Glutamatergic neuron (in vitro differentiated cells): ENCODE measurements at regions not wholly inside any gene's neighbourhood (a gene's known extent, or its start where the extent isn't known, plus 50 kb on each side); places are given as distances from the start of the nearest gene placed in this dataset.

ENCODE experiments used
- DNase-seq: peaks from one replicate; pipeline ENCODE4 v3.0.0; 2022
- H3K27ac Mint-ChIP-seq: one replicate; pipeline ENCODE4 v1.8.0; 2020; ENCODE audit warnings: mild to moderate bottlenecking, mixed read lengths, inconsistent platforms; ENCODE audit not compliant: unreplicated experiment
- H3K27me3 Mint-ChIP-seq: one replicate; pipeline ENCODE4 v1.8.0; 2020; ENCODE audit warnings: mild to moderate bottlenecking, moderate library complexity, mixed read lengths, inconsistent platforms; ENCODE audit not compliant: unreplicated experiment
- H3K36me3 Mint-ChIP-seq: one replicate; pipeline ENCODE4 v1.8.0; 2020; ENCODE audit warnings: mild to moderate bottlenecking, mixed read lengths, inconsistent platforms; ENCODE audit not compliant: unreplicated experiment
- H3K4me1 Mint-ChIP-seq: one replicate; pipeline ENCODE4 v1.8.0; 2020; ENCODE audit warnings: mild to moderate bottlenecking, low read depth, mixed read lengths, inconsistent platforms; ENCODE audit not compliant: unreplicated experiment
- H3K4me3 Mint-ChIP-seq: one replicate; pipeline ENCODE4 v1.8.0; 2020; ENCODE audit warnings: mild to moderate bottlenecking, mixed read lengths, inconsistent platforms; ENCODE audit not compliant: unreplicated experiment
- H3K9me3 Mint-ChIP-seq: one replicate; pipeline ENCODE4 v1.8.0; 2020; ENCODE audit warnings: mild to moderate bottlenecking, moderate library complexity, mixed read lengths, inconsistent platforms; ENCODE audit not compliant: unreplicated experiment
- TF ChIP-seq, protein P1 (sequence below): fragments of 200-600 bp; sonication (generic); IDR thresholded peaks from one replicate; pipeline ENCODE4 v1.5.0; 2021; ENCODE audit not compliant: partially characterized antibody, unreplicated experiment

DNA sequence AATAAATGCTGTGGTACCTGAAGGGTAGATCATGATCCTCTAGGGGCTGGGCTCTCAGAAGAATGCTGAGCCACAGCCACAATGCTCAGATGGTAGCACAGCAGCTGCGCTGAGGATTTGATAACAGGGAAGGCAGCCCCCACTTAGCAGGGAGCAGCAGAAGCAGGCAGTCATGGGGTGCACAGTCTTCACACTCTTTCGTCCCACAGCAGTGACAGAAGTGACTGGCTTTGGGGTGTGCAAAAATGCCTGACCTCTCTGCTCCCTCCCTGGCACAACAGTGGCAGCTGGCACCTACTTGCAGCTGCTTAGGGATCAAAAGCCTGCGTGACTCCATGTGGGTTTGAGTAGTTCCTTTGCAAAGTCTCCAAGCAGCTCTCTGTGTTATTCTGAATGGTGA lies 1349.8 kb upstream of the RAG2 start:
- H3K9me3 Mint-ChIP-seq = no peaks in the 10 kb centered on the region
- no peaks in the 10 kb centered on the region for H3K27me3 Mint-ChIP-seq
- no peak overlapping the region for H3K27ac Mint-ChIP-seq
- DNase-seq = no peak
- H3K36me3 Mint-ChIP-seq = peaks cover 5% of the 10 kb centered on the region
- TF ChIP-seq, protein P1, sequence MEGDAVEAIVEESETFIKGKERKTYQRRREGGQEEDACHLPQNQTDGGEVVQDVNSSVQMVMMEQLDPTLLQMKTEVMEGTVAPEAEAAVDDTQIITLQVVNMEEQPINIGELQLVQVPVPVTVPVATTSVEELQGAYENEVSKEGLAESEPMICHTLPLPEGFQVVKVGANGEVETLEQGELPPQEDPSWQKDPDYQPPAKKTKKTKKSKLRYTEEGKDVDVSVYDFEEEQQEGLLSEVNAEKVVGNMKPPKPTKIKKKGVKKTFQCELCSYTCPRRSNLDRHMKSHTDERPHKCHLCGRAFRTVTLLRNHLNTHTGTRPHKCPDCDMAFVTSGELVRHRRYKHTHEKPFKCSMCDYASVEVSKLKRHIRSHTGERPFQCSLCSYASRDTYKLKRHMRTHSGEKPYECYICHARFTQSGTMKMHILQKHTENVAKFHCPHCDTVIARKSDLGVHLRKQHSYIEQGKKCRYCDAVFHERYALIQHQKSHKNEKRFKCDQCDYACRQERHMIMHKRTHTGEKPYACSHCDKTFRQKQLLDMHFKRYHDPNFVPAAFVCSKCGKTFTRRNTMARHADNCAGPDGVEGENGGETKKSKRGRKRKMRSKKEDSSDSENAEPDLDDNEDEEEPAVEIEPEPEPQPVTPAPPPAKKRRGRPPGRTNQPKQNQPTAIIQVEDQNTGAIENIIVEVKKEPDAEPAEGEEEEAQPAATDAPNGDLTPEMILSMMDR = no peak
- no peak overlapping the region for H3K4me3 Mint-ChIP-seq
- no peaks in the 10 kb centered on the region for H3K4me1 Mint-ChIP-seq

DNA sequence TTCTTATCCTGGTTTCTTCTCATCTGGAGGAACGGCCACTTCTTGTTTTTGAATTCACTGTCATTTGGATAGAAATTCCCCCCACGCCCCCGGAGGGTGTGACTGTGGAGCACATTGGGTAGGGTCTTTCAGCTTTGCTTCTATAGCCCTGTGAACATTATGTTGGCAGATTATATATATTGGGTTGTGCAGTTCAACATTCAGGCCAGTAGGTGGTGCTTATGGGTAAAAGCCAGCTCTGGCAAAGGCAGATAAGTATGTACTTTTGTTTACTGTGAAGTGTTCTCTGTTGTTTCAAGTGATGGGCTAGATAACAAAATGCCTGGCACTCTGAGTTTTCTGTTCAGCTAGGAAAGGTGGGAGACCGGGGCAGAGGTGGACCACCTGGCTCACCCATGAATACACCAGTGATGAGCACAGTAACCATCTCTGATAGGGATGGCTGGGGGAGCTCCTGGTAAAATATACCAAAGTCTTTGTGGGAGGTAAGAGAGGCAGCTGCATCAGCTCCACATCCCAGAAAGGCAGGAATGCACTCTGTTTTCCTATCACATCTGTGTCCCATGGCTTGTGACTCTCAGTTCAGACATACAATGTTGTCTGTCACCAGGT lies 1348.2 kb upstream of the RAG2 start:
- Mint-ChIP-seq H3K9me3 (no peaks in the 10 kb centered on the region), H3K36me3 (peaks cover 5% of the 10 kb centered on the region), H3K27ac (no peak overlapping the region), H3K4me1 (no peaks in the 10 kb centered on the region), H3K4me3 (no peak overlapping the region), H3K27me3 (no peaks in the 10 kb centered on the region)
- no peak for DNase-seq
- TF ChIP-seq, protein P1 = peak; percentile 68

DNA sequence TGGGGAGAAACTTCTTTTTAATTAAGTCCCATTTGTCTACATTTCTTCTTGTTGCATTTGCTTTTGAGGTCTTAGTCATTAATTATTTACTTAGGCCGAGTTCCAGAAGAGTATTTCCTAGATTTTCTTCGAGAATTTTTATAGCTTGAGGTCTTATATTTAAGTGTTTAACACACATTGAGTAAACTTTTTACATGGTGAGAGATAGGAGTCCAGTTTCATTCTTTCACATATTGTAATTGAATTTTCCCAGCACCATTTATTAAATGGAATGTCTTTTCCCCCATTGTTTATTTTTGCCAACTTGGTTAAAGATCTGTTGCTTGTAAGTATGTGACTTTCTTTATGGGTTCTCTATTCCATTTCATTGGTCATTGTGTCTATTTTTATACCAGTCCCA lies 1344.0 kb upstream of the RAG2 start:
- no peak for DNase-seq
- Mint-ChIP-seq H3K9me3 (no peaks in the 10 kb centered on the region), H3K27me3 (no peaks in the 10 kb centered on the region), H3K4me3 (no peak overlapping the region), H3K36me3 (peaks cover 5% of the 10 kb centered on the region), H3K27ac (no peak overlapping the region), H3K4me1 (no peaks in the 10 kb centered on the region)
- TF ChIP-seq, protein P1 = no peak

DNA sequence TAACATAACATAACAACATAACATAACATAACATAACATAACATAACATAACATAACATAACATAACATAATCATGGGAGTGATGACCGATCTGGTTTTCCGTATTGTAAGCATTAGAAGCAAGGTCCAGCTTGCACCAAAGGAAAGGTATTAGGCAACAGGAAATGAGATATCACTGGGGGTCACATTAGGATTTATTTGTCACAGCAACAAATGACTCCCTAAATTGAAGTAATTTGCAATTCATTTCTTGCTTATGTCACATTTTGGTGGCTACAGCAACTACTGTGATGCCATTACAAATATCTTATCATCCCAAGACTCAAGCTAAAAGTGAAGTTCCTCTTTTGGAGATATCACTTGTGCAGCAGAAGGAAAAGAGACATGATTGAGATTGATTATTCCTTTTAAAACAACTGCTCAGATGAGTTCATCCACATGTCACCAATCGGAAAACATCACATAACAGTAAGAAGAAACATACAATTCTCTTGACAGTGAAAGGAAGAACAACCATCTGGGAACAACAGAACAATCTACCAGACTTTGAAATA lies 1331.1 kb upstream of the RAG2 start:
- Mint-ChIP-seq H3K36me3 (no peaks in the 10 kb centered on the region), H3K4me1 (no peaks in the 10 kb centered on the region), H3K27ac (no peak overlapping the region), H3K27me3 (peaks cover 3% of the 10 kb centered on the region), H3K4me3 (no peak overlapping the region), H3K9me3 (peaks cover 1% of the 10 kb centered on the region)
- TF ChIP-seq, protein P1 = no peak
- no peak for DNase-seq

DNA sequence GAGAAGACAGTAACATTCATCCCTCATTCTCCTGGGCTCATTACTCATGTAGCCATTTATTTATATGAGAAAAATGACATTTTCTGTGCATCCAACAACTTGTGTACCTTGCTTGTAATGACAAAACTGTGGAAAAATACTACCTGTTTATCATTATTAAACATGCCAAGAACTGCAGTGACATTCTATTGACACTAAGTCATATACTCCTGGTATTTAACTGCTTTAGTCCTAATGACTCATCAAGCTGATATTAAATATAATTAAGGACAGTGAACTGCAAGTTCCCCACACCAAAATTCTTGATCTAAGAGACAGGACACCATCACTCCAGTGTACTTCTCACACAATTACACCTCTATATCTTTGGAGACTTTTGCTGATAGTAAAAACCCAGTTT lies 1328.7 kb upstream of the RAG2 start:
- peaks cover 1% of the 10 kb centered on the region for H3K9me3 Mint-ChIP-seq
- H3K27ac Mint-ChIP-seq = no peak overlapping the region
- DNase-seq = no peak
- peaks cover 3% of the 10 kb centered on the region for H3K27me3 Mint-ChIP-seq
- no peaks in the 10 kb centered on the region for H3K4me1 Mint-ChIP-seq
- no peaks in the 10 kb centered on the region for H3K36me3 Mint-ChIP-seq
- no peak overlapping the region for H3K4me3 Mint-ChIP-seq
- TF ChIP-seq, protein P1 = no peak
